Neural cell (in vitro differentiated cells): ENCODE measurements at regions not wholly inside any gene's neighbourhood (a gene's known extent, or its start where the extent isn't known, plus 50 kb on each side); places are given as distances from the start of the nearest gene placed in this dataset.

Experiments
- H2AFZ ChIP-seq: fragments of 200-600, 300-800 bp; sonication (generic), shearing (Covaris generic); 2 replicates; pipeline ENCODE4 v1.6.0; 2014; ENCODE audit warnings: low read depth, mild to moderate bottlenecking, antibody characterized with exemption, low read length, moderate library complexity
- H3F3A ChIP-seq: fragments of 200-600 bp; shearing (Covaris generic); 2 replicates; pipeline ENCODE4 v1.6.1; 2016; ENCODE audit warnings: mild to moderate bottlenecking, moderate library complexity, mixed read lengths, antibody characterized with exemption, low read length; ENCODE audit not compliant: insufficient read depth, poor library complexity, severe bottlenecking
- H3K27ac ChIP-seq: fragments of 200-600, 300-800 bp; sonication (generic), shearing (Covaris generic); 2 replicates; pipeline ENCODE4 v1.5.1; 2014; ENCODE audit warnings: mild to moderate bottlenecking, low read length, moderate library complexity
- H3K27me3 ChIP-seq: fragments of 300-800, 200-600 bp; sonication (generic), shearing (Covaris generic); 2 replicates; pipeline ENCODE4 v1.6.0; 2014; ENCODE audit warnings: mild to moderate bottlenecking, low read depth, low read length, moderate library complexity; ENCODE audit not compliant: insufficient read depth
- H3K36me3 ChIP-seq: fragments of 300-800, 200-600 bp; sonication (generic), shearing (Covaris generic); 2 replicates; pipeline ENCODE4 v1.5.1; 2014; ENCODE audit warnings: mild to moderate bottlenecking, antibody characterized with exemption, low read length, moderate library complexity; ENCODE audit not compliant: insufficient read depth
- H3K4me2 ChIP-seq: fragments of 300-800, 200-600 bp; sonication (generic), shearing (Covaris generic); 2 replicates; pipeline ENCODE4 v1.6.0; 2014; ENCODE audit warnings: mild to moderate bottlenecking, low read length
- H3K4me3 ChIP-seq: fragments of 300-800, 200-600 bp; sonication (generic), shearing (Covaris generic); 2 replicates; pipeline ENCODE4 v1.5.1; 2014; ENCODE audit warnings: mild to moderate bottlenecking, low read length, moderate library complexity
- H3K79me2 ChIP-seq: fragments of 200-600 bp; shearing (Covaris generic); replicated peaks from 2 replicates; pipeline ENCODE4 v1.6.0; 2014; ENCODE audit warnings: mild to moderate bottlenecking, low read length, moderate library complexity; ENCODE audit not compliant: insufficient read depth
- H3K9ac ChIP-seq: fragments of 300-800, 200-600 bp; sonication (generic), shearing (Covaris generic); 2 replicates; pipeline ENCODE4 v1.6.1; 2016; ENCODE audit warnings: mild to moderate bottlenecking, low read length, mixed read lengths
- H3K9me2 ChIP-seq: fragments of 200-600 bp; shearing (Covaris generic); 2 replicates; pipeline ENCODE4 v1.6.1; 2016; ENCODE audit warnings: mild to moderate bottlenecking, low read length, mixed read lengths; ENCODE audit not compliant: insufficient read depth
- H3K9me3 ChIP-seq: fragments of 200-600, 300-800 bp; sonication (generic), shearing (Covaris generic); 2 replicates; pipeline ENCODE4 v1.6.1; 2016; ENCODE audit warnings: mild to moderate bottlenecking, mixed run types, low read length, moderate library complexity, mixed read lengths
- H4K20me1 ChIP-seq: fragments of 200-600 bp; shearing (Covaris generic); 2 replicates; pipeline ENCODE4 v1.6.1; 2016; ENCODE audit warnings: mild to moderate bottlenecking, mixed run types; ENCODE audit not compliant: insufficient read depth
- CTCF ChIP-seq: fragments of 450-650 bp; IDR thresholded peaks from 2 replicates; pipeline ENCODE4 v1.5.1; 2014; ENCODE audit warnings: antibody characterized with exemption, mild to moderate bottlenecking, moderate library complexity; ENCODE audit not compliant: poor library complexity, severe bottlenecking
- EP300 ChIP-seq: fragments of 450-650 bp; conservative IDR thresholded peaks from 2 replicates; pipeline ENCODE4 v1.6.1; 2014; ENCODE audit warnings: antibody characterized with exemption, mild to moderate bottlenecking, moderate library complexity; ENCODE audit not compliant: poor library complexity, severe bottlenecking
- EZH2 ChIP-seq: fragments of 200-600, 300-800 bp; shearing (Covaris generic), sonication (generic); IDR thresholded peaks from 2 replicates; pipeline ENCODE4 v1.6.1; 2014; ENCODE audit warnings: antibody characterized with exemption, low read length, borderline replicate concordance, mild to moderate bottlenecking; ENCODE audit not compliant: insufficient read depth, poor library complexity, severe bottlenecking
- MXI1 ChIP-seq: fragments of 450-650 bp; conservative IDR thresholded peaks from 2 replicates; pipeline ENCODE4 v1.6.1; 2014; ENCODE audit warnings: antibody characterized with exemption, mild to moderate bottlenecking; ENCODE audit not compliant: poor library complexity, severe bottlenecking
- POLR2AphosphoS5 ChIP-seq: IDR thresholded peaks from 2 replicates; pipeline ENCODE4 v1.6.1; 2012
- RAD21 ChIP-seq: fragments of 450-650 bp; conservative IDR thresholded peaks from 2 replicates; pipeline ENCODE4 v1.6.1; 2014; ENCODE audit warnings: antibody characterized with exemption, mild to moderate bottlenecking, moderate library complexity
- REST ChIP-seq: IDR thresholded peaks from 2 replicates; pipeline ENCODE4 v1.6.1; 2012; ENCODE audit warnings: borderline replicate concordance
- SMC3 ChIP-seq: fragments of 450-650 bp; conservative IDR thresholded peaks from 2 replicates; pipeline ENCODE4 v1.6.1; 2014; ENCODE audit warnings: antibody characterized with exemption, mild to moderate bottlenecking, moderate library complexity; ENCODE audit not compliant: poor library complexity
- TAF1 ChIP-seq: IDR thresholded peaks from 2 replicates; pipeline ENCODE4 v1.6.1; 2012; ENCODE audit warnings: low read depth

GRCh38 chr6:147911686-147912085, 403.2 kb downstream of the SAMD5 start:
- Histone ChIP-seq H3K27ac (no peak overlapping the region), H4K20me1 (no peaks in the 10 kb centered on the region), H3K27me3 (no peaks in the 10 kb centered on the region), H3K4me3 (no peak overlapping the region), H3K9me3 (no peaks in the 10 kb centered on the region), H3K79me2 (no peaks in the 10 kb centered on the region), H3K9me2 (no peaks in the 10 kb centered on the region), H2AFZ (no peak overlapping the region), H3K4me2 (no peak overlapping the region), H3K36me3 (no peaks in the 10 kb centered on the region), H3F3A (no peaks in the 10 kb centered on the region), H3K9ac (no peak overlapping the region)
- no peak for TF ChIP-seq TAF1
- no peak for TF ChIP-seq CTCF
- TF ChIP-seq REST = no peak
- no peak for TF ChIP-seq EP300
- TF ChIP-seq EZH2 = no peak
- TF ChIP-seq RAD21 = no peak
- no peak for TF ChIP-seq SMC3

- TF ChIP-seq SMC3 (no peak), POLR2AphosphoS5 (peak; percentile 55), RAD21 (peak; percentile 18)
- peaks cover 3% of the 10 kb centered on the region for H3K79me2 ChIP-seq
Measured at GRCh38 chr6:147922799-147923198, 414.3 kb downstream of the SAMD5 start.

GRCh38 chr6:147924598-147924997, 416.1 kb downstream of the SAMD5 start:
- Histone ChIP-seq H2AFZ (no peak overlapping the region), H4K20me1 (no peaks in the 10 kb centered on the region), H3K27ac (no peak overlapping the region), H3K9ac (no peak overlapping the region), H3K27me3 (no peaks in the 10 kb centered on the region), H3K79me2 (peaks cover 3% of the 10 kb centered on the region), H3K9me2 (no peaks in the 10 kb centered on the region), H3K4me3 (no peak overlapping the region), H3K4me2 (no peak overlapping the region), H3K36me3 (no peaks in the 10 kb centered on the region), H3F3A (no peaks in the 10 kb centered on the region), H3K9me3 (peaks cover 4% of the 10 kb centered on the region)
- TF ChIP-seq SMC3 (no peak), EP300 (no peak), MXI1 (no peak)

More at GRCh38 chr6:147922799-147923198, 414.3 kb downstream of the SAMD5 start:
- no peak overlapping the region for H3K4me2 ChIP-seq
- no peaks in the 10 kb centered on the region for H3K9me2 ChIP-seq
- H3K9me3 ChIP-seq = peaks cover 4% of the 10 kb centered on the region
- no peaks in the 10 kb centered on the region for H3K27me3 ChIP-seq
- H2AFZ ChIP-seq = no peak overlapping the region
- no peaks in the 10 kb centered on the region for H4K20me1 ChIP-seq
- no peak overlapping the region for H3K9ac ChIP-seq
- no peaks in the 10 kb centered on the region for H3F3A ChIP-seq
- H3K4me3 ChIP-seq = peak overlapping the region; percentile 11
- no peak overlapping the region for H3K27ac ChIP-seq
- no peaks in the 10 kb centered on the region for H3K36me3 ChIP-seq
